Spleen (tissue), 7 donors: ENCODE measurements at regions not wholly inside any gene's neighbourhood (a gene's known extent, or its start where the extent isn't known, plus 50 kb on each side); places are given as distances from the start of the nearest gene placed in this dataset.

Experiments
- POLR2AphosphoS5 ChIP-seq, 3 donors: sonication (generic); formaldehyde crosslinking; IDR thresholded peaks; one replicate each; pipeline ENCODE4 v1.5.1; 2017; ENCODE audit warnings: antibody characterized with exemption in 3 of 3
- TF ChIP-seq, protein P1 (sequence below), 11 experiments: fragments of 200-600 bp in 7 of 11; fragments of 450-650 bp in 4 of 11; sonication (generic) in 4 of 11; IDR thresholded peaks in 8 of 11; conservative IDR thresholded peaks in 3 of 11; 1 replicate in 7 of 11; 2 replicates in 4 of 11; pipeline versions ENCODE4 v1.4.0 to v1.8.0; 2016 to 2021; ENCODE audit warnings: antibody characterized with exemption in 11 of 11, inconsistent platforms in 4 of 11, mild to moderate bottlenecking in 1 of 11
- donor health status: DM: no; HTN: no; CAD: no; lungs with moderate emphysema.
- donor health status: DM: no; HTN: no; CAD: no.
- donor health status: DM: no; HTN: no; CAD: no.

GRCh38 chr1:234708700-234709395 is 98.9 kb upstream of the IRF2BP2 start:
- TF ChIP-seq, protein P1, sequence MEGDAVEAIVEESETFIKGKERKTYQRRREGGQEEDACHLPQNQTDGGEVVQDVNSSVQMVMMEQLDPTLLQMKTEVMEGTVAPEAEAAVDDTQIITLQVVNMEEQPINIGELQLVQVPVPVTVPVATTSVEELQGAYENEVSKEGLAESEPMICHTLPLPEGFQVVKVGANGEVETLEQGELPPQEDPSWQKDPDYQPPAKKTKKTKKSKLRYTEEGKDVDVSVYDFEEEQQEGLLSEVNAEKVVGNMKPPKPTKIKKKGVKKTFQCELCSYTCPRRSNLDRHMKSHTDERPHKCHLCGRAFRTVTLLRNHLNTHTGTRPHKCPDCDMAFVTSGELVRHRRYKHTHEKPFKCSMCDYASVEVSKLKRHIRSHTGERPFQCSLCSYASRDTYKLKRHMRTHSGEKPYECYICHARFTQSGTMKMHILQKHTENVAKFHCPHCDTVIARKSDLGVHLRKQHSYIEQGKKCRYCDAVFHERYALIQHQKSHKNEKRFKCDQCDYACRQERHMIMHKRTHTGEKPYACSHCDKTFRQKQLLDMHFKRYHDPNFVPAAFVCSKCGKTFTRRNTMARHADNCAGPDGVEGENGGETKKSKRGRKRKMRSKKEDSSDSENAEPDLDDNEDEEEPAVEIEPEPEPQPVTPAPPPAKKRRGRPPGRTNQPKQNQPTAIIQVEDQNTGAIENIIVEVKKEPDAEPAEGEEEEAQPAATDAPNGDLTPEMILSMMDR (IDR thresholded peaks at IDR 0.05 in 8 of 11, conservative IDR thresholded peaks at IDR 0.05 in 3 of 11): no peak
- TF ChIP-seq POLR2AphosphoS5 (IDR thresholded peaks at IDR 0.05): no peak
